KMS-11 (cell line): ENCODE measurements at regions not wholly inside any gene's neighbourhood (a gene's known extent, or its start where the extent isn't known, plus 50 kb on each side); places are given as distances from the start of the nearest gene placed in this dataset.

Experiments used
- H2AFZ ChIP-seq: fragments of 200-600 bp; sonication (generic); 2 replicates; pipeline ENCODE4 v1.6.1; 2016; ENCODE audit warnings: antibody characterized with exemption, mixed run types, low read depth
- H3K27ac ChIP-seq: fragments of 200-600 bp; sonication (generic); 2 replicates; pipeline ENCODE4 v1.6.1; 2016; ENCODE audit warnings: mild to moderate bottlenecking, mixed run types
- H3K27me3 ChIP-seq: fragments of 200-600 bp; sonication (generic); 2 replicates; pipeline ENCODE4 v1.6.1; 2017; ENCODE audit warnings: mild to moderate bottlenecking, low read depth, mixed run types, moderate library complexity; ENCODE audit not compliant: insufficient read depth
- H3K36me3 ChIP-seq: fragments of 200-600 bp; sonication (generic); 2 replicates; pipeline ENCODE4 v1.6.1; 2017; ENCODE audit warnings: mild to moderate bottlenecking, mixed run types; ENCODE audit not compliant: insufficient read depth
- H3K4me1 ChIP-seq: fragments of 200-600 bp; sonication (generic); 2 replicates; pipeline ENCODE4 v1.6.1; 2016; ENCODE audit warnings: mild to moderate bottlenecking, low read depth, mixed run types; ENCODE audit not compliant: poor library complexity, severe bottlenecking
- H3K4me2 ChIP-seq: fragments of 200-600 bp; sonication (generic); 2 replicates; pipeline ENCODE4 v1.7.0; 2016; ENCODE audit warnings: mild to moderate bottlenecking, mixed run types
- H3K4me3 ChIP-seq: fragments of 200-600 bp; sonication (generic); IDR thresholded peaks from 2 replicates; pipeline ENCODE4 v1.6.1; 2017; ENCODE audit warnings: low read depth, low read length, mixed read lengths; ENCODE audit not compliant: insufficient read depth
- H3K79me2 ChIP-seq: fragments of 200-600 bp; sonication (generic); 2 replicates; pipeline ENCODE4 v1.6.1; 2016; ENCODE audit warnings: low read depth, mixed run types; ENCODE audit not compliant: insufficient read depth
- H3K9ac ChIP-seq: fragments of 200-600 bp; sonication (generic); 2 replicates; pipeline ENCODE4 v1.6.1; 2016; ENCODE audit warnings: mild to moderate bottlenecking, mixed run types
- H4K20me1 ChIP-seq: fragments of 200-600 bp; sonication (generic); 2 replicates; pipeline ENCODE4 v1.6.1; 2016; ENCODE audit warnings: mild to moderate bottlenecking, mixed run types; ENCODE audit not compliant: insufficient read depth
- TF ChIP-seq, protein P1 (sequence below): fragments of 200-600 bp; sonication (generic); conservative IDR thresholded peaks from 2 replicates; pipeline ENCODE4 v1.6.1; 2017; ENCODE audit warnings: low read depth, mild to moderate bottlenecking, antibody characterized with exemption, low read length, moderate library complexity, mixed read lengths

DNA sequence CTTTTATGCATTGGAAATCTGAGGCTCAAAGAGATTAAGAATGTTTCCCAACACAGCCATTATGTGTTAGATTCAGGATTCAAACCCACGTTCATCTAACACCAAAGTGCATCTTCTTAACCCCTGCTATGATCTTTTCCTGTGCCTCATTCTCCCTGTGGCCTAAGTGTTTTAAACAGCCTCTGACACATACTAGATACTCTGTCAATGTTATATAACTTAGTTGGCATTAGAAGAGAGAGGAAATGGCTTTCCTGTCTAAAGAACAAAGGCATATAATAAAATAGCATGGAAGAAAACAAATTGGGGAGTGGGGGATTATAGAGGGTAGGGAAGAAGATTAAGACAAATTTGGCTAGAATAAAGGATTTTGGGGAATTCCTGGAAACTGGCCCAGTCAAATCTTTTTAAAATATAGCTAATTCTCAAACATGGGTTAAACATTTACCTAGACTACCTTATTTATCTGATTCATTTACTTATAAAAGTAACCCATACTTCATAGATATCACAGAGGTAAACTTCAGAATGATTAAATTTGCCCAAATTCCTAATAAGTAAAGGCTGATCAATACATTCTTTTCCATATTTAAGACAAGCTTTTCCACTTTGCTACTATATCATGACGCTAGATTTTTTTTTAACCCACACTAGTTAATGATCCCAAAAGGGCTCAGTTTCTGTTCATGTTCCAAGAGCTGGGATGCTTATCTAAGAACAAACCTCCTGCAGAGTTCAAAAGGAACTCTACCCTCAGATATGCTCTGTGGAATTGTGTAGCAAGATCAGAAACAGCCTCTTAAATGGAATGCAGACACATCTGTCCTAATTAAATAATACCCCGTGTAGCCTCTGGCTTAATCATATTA lies 122.9 kb upstream of the PTPRG start:
- no peaks in the 10 kb centered on the region for H3K27me3 ChIP-seq
- TF ChIP-seq, protein P1, sequence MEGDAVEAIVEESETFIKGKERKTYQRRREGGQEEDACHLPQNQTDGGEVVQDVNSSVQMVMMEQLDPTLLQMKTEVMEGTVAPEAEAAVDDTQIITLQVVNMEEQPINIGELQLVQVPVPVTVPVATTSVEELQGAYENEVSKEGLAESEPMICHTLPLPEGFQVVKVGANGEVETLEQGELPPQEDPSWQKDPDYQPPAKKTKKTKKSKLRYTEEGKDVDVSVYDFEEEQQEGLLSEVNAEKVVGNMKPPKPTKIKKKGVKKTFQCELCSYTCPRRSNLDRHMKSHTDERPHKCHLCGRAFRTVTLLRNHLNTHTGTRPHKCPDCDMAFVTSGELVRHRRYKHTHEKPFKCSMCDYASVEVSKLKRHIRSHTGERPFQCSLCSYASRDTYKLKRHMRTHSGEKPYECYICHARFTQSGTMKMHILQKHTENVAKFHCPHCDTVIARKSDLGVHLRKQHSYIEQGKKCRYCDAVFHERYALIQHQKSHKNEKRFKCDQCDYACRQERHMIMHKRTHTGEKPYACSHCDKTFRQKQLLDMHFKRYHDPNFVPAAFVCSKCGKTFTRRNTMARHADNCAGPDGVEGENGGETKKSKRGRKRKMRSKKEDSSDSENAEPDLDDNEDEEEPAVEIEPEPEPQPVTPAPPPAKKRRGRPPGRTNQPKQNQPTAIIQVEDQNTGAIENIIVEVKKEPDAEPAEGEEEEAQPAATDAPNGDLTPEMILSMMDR, result no peak
- H4K20me1 ChIP-seq, result no peaks in the 10 kb centered on the region
- no peaks in the 10 kb centered on the region for H3K4me1 ChIP-seq
- H3K4me2 ChIP-seq, result no peak overlapping the region
- H3K9ac ChIP-seq, result no peak overlapping the region
- H3K4me3 ChIP-seq, result no peak overlapping the region
- H3K79me2 ChIP-seq, result no peaks in the 10 kb centered on the region
- H2AFZ ChIP-seq, result no peak overlapping the region
- no peak overlapping the region for H3K27ac ChIP-seq
- H3K36me3 ChIP-seq, result no peaks in the 10 kb centered on the region

GRCh38 chr3:61439122-61439458 lies 122.3 kb upstream of the PTPRG start:
- no peak overlapping the region for H3K4me3 ChIP-seq
- no peak overlapping the region for H2AFZ ChIP-seq
- H3K79me2 ChIP-seq, result no peaks in the 10 kb centered on the region
- no peaks in the 10 kb centered on the region for H4K20me1 ChIP-seq
- no peak overlapping the region for H3K4me2 ChIP-seq
- no peaks in the 10 kb centered on the region for H3K4me1 ChIP-seq
- H3K27ac ChIP-seq, result no peak overlapping the region
- no peak overlapping the region for H3K9ac ChIP-seq
- TF ChIP-seq, protein P1, result no peak
- H3K27me3 ChIP-seq, result no peaks in the 10 kb centered on the region
- H3K36me3 ChIP-seq, result no peaks in the 10 kb centered on the region

- Histone ChIP-seq H3K9ac (no peak overlapping the region), H3K4me1 (no peaks in the 10 kb centered on the region), H3K27me3 (no peaks in the 10 kb centered on the region), H3K79me2 (no peaks in the 10 kb centered on the region), H3K4me2 (no peak overlapping the region), H4K20me1 (no peaks in the 10 kb centered on the region), H3K4me3 (no peak overlapping the region), H3K36me3 (no peaks in the 10 kb centered on the region), H3K27ac (no peak overlapping the region), H2AFZ (no peak overlapping the region)
- TF ChIP-seq, protein P1, result no peak
These were observed 118.7 kb upstream of the PTPRG start for GRCh38 chr3:61442696-61443095.

- Histone ChIP-seq H3K9ac (no peak overlapping the region), H2AFZ (no peak overlapping the region), H3K4me1 (no peaks in the 10 kb centered on the region), H3K36me3 (no peaks in the 10 kb centered on the region), H3K27ac (no peak overlapping the region), H3K27me3 (no peaks in the 10 kb centered on the region), H3K4me2 (no peak overlapping the region), H4K20me1 (no peaks in the 10 kb centered on the region), H3K4me3 (no peak overlapping the region), H3K79me2 (no peaks in the 10 kb centered on the region)
- TF ChIP-seq, protein P1, result no peak
These were observed 117.5 kb upstream of the PTPRG start for GRCh38 chr3:61443886-61444285.
